AG04449 (cell line): ENCODE measurements at regions not wholly inside any gene's neighbourhood (a gene's known extent, or its start where the extent isn't known, plus 50 kb on each side); places are given as distances from the start of the nearest gene placed in this dataset.

Experiments used
- CTCF ChIA-PET: fragments of 350-600 bp; formaldehyde crosslinking; extraction: SDS; loops from one replicate; lab custom pipeline; 2021; ENCODE audit warnings: antibody characterized with exemption; lab: Yijun Ruan, JAX
- POLR2A ChIA-PET: fragments of 400-600, 350-600 bp; formaldehyde crosslinking; extraction: SDS; loops from one replicate; lab custom pipeline; 2020; ENCODE audit warnings: antibody characterized with exemption, inconsistent platforms; lab: Yijun Ruan, JAX
- DNase-seq: peaks from one replicate; pipeline ENCODE4 v3.0.0-alpha.2; 2010; ENCODE audit warnings: low read depth, low spot score
- H3K4me3 ChIP-seq: 2 replicates; pipeline ENCODE4 v1.5.1; 2011; ENCODE audit warnings: low read depth, mild to moderate bottlenecking, control low read depth, low read length
- CTCF ChIP-seq: IDR thresholded peaks from one replicate; pipeline ENCODE4 v1.5.1; 2011; ENCODE audit warnings: mild to moderate bottlenecking, moderate library complexity, low read length, control low read depth, inconsistent platforms; ENCODE audit not compliant: insufficient read depth; ENCODE audit errors: missing control alignments

DNA sequence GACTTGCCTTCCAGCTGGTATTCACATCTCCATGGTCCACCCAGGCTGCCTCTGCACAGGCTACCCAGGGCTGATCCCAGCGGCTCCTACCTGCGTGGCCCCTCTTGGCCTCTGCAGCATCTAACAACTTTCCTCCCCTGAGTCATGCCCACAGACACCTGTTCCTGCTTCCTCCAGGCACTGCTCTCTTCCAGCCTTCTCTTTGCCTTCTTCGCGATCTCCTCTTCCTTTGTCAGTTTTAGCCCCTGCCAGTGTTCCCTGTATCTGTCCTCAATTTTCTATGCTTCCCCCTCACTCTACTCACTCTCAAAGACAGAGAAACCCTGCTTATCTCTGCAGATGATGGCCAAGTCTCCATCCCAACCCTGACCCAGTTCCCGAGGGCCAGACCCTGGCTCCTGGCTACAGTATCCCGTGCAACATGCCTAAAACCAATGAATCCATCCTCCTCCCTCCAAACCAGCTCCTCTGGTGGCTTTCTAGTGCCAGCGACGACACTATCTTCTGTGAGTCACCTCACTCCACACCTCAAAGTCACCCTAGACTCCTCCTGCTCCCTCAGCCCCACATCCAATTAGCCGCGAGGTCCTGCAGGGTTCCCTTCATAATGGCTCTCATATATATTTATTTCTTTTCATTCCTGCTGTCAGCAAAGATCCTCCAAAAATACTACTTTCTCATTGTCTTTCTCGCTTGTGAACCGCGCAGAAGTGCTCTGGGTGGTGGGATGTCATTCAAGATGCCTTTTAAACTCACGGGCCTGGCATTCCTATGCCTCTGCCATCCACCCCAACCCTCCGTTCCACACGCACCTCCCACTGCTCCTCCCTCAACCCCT is 259.2 kb downstream of the TOMM20 start:
- no peak for DNase-seq
- TF ChIP-seq CTCF, result no peak
- ChIA-PET CTCF (interaction anchor here (1.0 kb wide), 1 partner anchor 370 kb away, joined by 3 read pairs; no protein-coding TSS in a partner anchor), POLR2A (no interaction called here)
- no peak overlapping the region for H3K4me3 ChIP-seq

- POLR2A ChIA-PET, result no interaction called here
- no peak for TF ChIP-seq CTCF
- no peak for DNase-seq
- CTCF ChIA-PET, result no interaction called here
- H3K4me3 ChIP-seq, result no peak overlapping the region
These were observed 258.5 kb upstream of the IRF2BP2 start for GRCh38 chr1:234868296-234869147.

DNA sequence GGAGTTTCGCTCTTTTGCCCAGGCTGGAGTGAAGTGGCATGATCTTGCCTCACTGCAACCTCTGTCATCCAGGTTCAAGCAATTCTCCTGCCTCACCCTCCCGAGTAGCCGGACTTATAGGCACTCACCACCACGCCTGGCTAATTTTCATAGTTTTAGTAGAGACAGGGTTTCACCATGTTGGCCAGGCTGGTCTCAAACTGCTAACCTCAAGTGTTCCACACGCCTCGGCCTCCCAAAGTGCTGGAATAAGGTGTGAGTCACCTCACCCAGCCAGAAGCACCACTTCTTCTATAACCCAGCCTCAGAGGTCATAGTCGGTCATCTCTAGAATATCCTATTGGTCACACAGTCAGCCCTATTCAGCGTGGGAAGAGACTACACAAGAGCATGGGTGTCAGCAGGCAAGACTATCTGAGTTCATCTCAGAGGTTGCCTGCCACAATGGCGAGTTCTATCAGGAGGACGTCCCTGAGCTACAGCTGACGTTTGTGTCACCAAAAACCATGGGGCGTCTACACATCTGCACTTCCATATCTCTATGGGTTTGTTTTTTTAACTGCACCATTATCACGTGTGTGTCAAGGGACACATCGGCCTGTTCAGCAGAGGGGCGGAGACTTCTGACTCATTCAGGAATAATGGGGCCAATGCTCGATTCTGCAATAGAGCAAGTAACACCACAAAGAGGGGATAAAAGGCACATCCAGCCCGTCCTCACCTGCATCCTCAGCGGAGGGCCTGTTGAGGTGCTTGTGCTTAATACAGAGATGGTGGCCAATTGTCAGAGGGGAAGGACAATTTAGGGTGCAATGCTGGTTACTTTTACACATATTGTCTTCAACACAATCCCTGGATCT is 256.3 kb upstream of the IRF2BP2 start:
- DNase-seq, result no peak
- no peak for TF ChIP-seq CTCF
- POLR2A ChIA-PET, result no interaction called here
- CTCF ChIA-PET, result no interaction called here
- no peak overlapping the region for H3K4me3 ChIP-seq

DNA sequence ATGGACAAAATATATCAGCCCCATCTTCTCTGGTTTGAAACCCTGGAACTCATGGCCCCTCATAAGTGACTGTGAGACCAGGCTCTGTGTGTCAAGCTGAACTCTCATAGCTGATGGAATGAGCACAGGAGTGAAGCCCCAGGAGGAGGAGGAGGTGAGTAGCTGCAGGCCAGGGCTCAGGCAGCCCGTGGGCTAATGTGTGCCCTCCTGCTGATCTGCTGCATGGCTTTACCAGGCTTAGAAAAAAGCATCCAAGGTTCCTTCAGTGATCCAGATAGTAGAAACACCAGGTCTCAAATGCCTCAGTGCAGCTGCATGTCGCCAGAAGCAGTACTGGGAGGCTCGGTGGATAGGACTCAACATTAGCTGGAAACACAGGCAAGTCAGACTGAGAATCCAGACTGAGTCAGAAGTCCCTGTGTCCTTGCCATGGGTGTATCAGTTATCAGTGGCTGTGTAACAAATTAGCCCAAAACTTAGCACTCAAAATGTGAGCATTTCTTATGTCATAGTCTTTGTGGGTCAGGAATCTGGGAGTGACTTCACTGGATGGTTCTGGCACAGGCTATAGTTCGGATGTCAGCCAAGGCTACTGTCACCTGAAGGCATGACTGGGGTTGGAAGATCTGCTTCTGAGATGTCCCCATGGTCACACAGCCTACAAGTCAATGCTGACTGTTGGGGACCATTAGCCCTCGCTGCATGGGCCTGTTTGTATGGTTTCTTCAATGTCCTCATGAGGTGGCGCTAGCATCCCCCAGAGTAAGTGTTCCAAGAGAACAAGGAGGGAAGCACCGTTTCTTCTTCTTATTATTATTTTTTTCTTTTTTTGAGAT is 255.4 kb upstream of the IRF2BP2 start:
- TF ChIP-seq CTCF, result no peak
- POLR2A ChIA-PET, result no interaction called here
- DNase-seq, result no peak
- CTCF ChIA-PET, result no interaction called here
- no peak overlapping the region for H3K4me3 ChIP-seq

DNA sequence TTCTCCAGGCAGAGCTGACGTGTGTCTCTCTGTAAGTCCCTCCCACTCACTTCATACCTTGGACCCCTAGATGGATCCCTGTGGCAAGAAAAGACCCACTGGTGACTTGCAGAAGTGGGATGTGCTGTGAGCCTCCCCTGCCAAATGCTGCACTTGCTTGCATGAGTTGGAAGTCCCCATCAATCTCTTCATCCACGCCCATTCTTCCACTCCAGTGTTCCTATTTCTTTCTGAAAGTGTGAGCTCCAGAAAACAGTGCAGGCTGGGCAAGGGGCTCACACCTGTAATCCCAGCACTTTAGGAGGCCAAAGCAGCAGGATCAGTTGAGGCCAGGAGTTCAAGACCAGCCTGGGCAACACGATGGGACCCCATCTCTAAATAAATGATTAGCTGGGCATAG is 254.1 kb upstream of the IRF2BP2 start:
- no peak for DNase-seq
- TF ChIP-seq CTCF, result no peak
- no peak overlapping the region for H3K4me3 ChIP-seq
- ChIA-PET CTCF (interaction anchor here (1.3 kb wide), 1 partner anchor 229 kb away, joined by 4 read pairs; no protein-coding TSS in a partner anchor), POLR2A (no interaction called here)
